H1 (cell line): ENCODE measurements at regions not wholly inside any gene's neighbourhood (a gene's known extent, or its start where the extent isn't known, plus 50 kb on each side); places are given as distances from the start of the nearest gene placed in this dataset.

Experiments
- CHD1 ChIP-seq: IDR thresholded peaks from 2 replicates; pipeline ENCODE4 v1.6.1; 2012; ENCODE audit warnings: low read depth, low read length, improper control_type of control experiment
- CHD2 ChIP-seq: IDR thresholded peaks from 2 replicates; pipeline ENCODE4 v1.6.1; 2012; ENCODE audit warnings: low read length, improper control_type of control experiment
- EP300 ChIP-seq, 2 experiments: IDR thresholded peaks; 1 replicate in 1 of 2; 2 replicates in 1 of 2; pipeline ENCODE4 v1.6.1; 2011 to 2012; ENCODE audit warnings: low read depth in 2 of 2, low read length in 2 of 2, mild to moderate bottlenecking in 2 of 2, borderline replicate concordance in 1 of 2, inconsistent platforms in 1 of 2, moderate library complexity in 1 of 2
- HDAC2 ChIP-seq, 2 experiments: fragments of 300-600 bp in 1 of 2; sonication (generic) in 1 of 2; IDR thresholded peaks; 2 replicates each; pipeline ENCODE4 v1.6.1; 2011 to 2012; ENCODE audit warnings: low read depth in 2 of 2, low read length in 2 of 2, mild to moderate bottlenecking in 2 of 2, moderate library complexity in 2 of 2, borderline replicate concordance in 1 of 2, inconsistent platforms in 1 of 2
- KDM5A ChIP-seq: fragments of 200-600 bp; IDR thresholded peaks from 2 replicates; pipeline ENCODE4 v1.7.1; 2012; ENCODE audit warnings: mild to moderate bottlenecking, low read length, inconsistent platforms, mixed read lengths
- RXRA ChIP-seq: IDR thresholded peaks from 2 replicates; pipeline ENCODE4 v1.6.1; 2011; ENCODE audit warnings: low read depth, mild to moderate bottlenecking, low read length, moderate library complexity; ENCODE audit not compliant: insufficient read depth
- SAP30 ChIP-seq: fragments of 300-600 bp; sonication (generic); IDR thresholded peaks from 2 replicates; pipeline ENCODE4 v1.7.1; 2012; ENCODE audit warnings: low read length, moderate library complexity, mild to moderate bottlenecking, inconsistent platforms; ENCODE audit not compliant: insufficient read depth, insufficient replicate concordance
- SIRT6 ChIP-seq: IDR thresholded peaks from one replicate; pipeline ENCODE4 v1.7.1; 2012; ENCODE audit warnings: low read length, inconsistent platforms
- TAF7 ChIP-seq: optimal IDR thresholded peaks from 2 replicates; pipeline ENCODE3; 2011; ENCODE audit warnings: low read depth, mild to moderate bottlenecking, inconsistent platforms, low read length, moderate library complexity, borderline replicate concordance
- TEAD4 ChIP-seq: IDR thresholded peaks from 2 replicates; pipeline ENCODE4 v1.6.1; 2012; ENCODE audit warnings: low read depth, low read length, inconsistent platforms, mixed read lengths
- TF ChIP-seq, protein P1 (sequence below): fragments of 300-600 bp; sonication (generic); IDR thresholded peaks from 2 replicates; pipeline ENCODE4 v1.7.1; 2012; ENCODE audit warnings: low read length, moderate library complexity, mild to moderate bottlenecking, inconsistent platforms; ENCODE audit not compliant: insufficient replicate concordance

DNA sequence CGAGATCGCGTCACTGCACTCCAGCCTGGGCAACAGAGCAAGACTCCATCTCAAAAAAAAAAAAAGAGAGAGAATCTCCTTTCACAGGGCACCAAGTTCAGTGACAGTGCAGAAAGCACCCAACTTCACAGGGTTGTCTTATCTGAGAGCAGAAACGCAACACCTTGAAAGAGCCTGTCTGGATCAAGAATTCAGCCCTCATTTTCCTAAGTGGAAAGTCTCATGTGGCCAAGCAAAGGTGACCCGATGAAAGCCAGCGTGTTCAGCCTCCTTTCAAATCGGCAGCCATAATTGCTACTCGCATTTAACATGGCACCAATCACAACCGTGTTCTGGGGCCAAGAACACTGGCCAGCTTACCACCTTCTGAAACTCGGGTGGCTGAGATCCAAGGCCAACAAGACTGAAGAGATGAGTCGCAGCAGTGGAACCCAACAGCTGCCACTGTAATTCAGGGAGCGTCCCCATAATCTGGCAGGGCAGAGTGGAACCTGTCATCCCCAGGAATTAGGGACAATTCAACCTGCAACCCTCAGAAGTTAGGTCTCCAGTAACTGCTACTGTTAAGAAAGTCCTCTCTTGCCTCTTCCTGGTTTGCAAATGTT lies 536.7 kb upstream of the JARID2 start (continued):
- TF ChIP-seq, protein P1, sequence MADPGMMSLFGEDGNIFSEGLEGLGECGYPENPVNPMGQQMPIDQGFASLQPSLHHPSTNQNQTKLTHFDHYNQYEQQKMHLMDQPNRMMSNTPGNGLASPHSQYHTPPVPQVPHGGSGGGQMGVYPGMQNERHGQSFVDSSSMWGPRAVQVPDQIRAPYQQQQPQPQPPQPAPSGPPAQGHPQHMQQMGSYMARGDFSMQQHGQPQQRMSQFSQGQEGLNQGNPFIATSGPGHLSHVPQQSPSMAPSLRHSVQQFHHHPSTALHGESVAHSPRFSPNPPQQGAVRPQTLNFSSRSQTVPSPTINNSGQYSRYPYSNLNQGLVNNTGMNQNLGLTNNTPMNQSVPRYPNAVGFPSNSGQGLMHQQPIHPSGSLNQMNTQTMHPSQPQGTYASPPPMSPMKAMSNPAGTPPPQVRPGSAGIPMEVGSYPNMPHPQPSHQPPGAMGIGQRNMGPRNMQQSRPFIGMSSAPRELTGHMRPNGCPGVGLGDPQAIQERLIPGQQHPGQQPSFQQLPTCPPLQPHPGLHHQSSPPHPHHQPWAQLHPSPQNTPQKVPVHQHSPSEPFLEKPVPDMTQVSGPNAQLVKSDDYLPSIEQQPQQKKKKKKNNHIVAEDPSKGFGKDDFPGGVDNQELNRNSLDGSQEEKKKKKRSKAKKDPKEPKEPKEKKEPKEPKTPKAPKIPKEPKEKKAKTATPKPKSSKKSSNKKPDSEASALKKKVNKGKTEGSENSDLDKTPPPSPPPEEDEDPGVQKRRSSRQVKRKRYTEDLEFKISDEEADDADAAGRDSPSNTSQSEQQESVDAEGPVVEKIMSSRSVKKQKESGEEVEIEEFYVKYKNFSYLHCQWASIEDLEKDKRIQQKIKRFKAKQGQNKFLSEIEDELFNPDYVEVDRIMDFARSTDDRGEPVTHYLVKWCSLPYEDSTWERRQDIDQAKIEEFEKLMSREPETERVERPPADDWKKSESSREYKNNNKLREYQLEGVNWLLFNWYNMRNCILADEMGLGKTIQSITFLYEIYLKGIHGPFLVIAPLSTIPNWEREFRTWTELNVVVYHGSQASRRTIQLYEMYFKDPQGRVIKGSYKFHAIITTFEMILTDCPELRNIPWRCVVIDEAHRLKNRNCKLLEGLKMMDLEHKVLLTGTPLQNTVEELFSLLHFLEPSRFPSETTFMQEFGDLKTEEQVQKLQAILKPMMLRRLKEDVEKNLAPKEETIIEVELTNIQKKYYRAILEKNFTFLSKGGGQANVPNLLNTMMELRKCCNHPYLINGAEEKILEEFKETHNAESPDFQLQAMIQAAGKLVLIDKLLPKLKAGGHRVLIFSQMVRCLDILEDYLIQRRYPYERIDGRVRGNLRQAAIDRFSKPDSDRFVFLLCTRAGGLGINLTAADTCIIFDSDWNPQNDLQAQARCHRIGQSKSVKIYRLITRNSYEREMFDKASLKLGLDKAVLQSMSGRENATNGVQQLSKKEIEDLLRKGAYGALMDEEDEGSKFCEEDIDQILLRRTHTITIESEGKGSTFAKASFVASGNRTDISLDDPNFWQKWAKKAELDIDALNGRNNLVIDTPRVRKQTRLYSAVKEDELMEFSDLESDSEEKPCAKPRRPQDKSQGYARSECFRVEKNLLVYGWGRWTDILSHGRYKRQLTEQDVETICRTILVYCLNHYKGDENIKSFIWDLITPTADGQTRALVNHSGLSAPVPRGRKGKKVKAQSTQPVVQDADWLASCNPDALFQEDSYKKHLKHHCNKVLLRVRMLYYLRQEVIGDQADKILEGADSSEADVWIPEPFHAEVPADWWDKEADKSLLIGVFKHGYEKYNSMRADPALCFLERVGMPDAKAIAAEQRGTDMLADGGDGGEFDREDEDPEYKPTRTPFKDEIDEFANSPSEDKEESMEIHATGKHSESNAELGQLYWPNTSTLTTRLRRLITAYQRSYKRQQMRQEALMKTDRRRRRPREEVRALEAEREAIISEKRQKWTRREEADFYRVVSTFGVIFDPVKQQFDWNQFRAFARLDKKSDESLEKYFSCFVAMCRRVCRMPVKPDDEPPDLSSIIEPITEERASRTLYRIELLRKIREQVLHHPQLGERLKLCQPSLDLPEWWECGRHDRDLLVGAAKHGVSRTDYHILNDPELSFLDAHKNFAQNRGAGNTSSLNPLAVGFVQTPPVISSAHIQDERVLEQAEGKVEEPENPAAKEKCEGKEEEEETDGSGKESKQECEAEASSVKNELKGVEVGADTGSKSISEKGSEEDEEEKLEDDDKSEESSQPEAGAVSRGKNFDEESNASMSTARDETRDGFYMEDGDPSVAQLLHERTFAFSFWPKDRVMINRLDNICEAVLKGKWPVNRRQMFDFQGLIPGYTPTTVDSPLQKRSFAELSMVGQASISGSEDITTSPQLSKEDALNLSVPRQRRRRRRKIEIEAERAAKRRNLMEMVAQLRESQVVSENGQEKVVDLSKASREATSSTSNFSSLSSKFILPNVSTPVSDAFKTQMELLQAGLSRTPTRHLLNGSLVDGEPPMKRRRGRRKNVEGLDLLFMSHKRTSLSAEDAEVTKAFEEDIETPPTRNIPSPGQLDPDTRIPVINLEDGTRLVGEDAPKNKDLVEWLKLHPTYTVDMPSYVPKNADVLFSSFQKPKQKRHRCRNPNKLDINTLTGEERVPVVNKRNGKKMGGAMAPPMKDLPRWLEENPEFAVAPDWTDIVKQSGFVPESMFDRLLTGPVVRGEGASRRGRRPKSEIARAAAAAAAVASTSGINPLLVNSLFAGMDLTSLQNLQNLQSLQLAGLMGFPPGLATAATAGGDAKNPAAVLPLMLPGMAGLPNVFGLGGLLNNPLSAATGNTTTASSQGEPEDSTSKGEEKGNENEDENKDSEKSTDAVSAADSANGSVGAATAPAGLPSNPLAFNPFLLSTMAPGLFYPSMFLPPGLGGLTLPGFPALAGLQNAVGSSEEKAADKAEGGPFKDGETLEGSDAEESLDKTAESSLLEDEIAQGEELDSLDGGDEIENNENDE: no peak
- TF ChIP-seq TAF7 (no peak), HDAC2 (IDR thresholded peaks at IDR 0.05; ENCODE audit: borderline replicate concordance in 1 of 2, low read depth in 2 of 2, low read length in 2 of 2) (no peak), SAP30 (no peak), EP300 (IDR thresholded peaks at IDR 0.05; ENCODE audit: borderline replicate concordance in 1 of 2, low read depth in 2 of 2, low read length in 2 of 2) (no peak), CHD2 (no peak), CHD1 (no peak), SIRT6 (no peak), RXRA (no peak), KDM5A (no peak), TEAD4 (no peak)
